Gastroesophageal sphincter (tissue), 3 donors: ENCODE measurements at regions not wholly inside any gene's neighbourhood (a gene's known extent, or its start where the extent isn't known, plus 50 kb on each side); places are given as distances from the start of the nearest gene placed in this dataset.

ENCODE experiments used
- CTCF ChIP-seq, 4 experiments: fragments of 200-600 bp in 2 of 4; fragments of 450-650 bp in 2 of 4; sonication (generic) in 1 of 4; IDR thresholded peaks; one replicate each; pipeline ENCODE4 v1.5.1; 2017 to 2019; ENCODE audit warnings: antibody characterized with exemption in 4 of 4, mild to moderate bottlenecking in 2 of 4, moderate library complexity in 2 of 4
- EP300 ChIP-seq: sonication (generic); formaldehyde crosslinking; IDR thresholded peaks from one replicate; pipeline ENCODE4 v1.6.1; 2017; ENCODE audit warnings: antibody characterized with exemption, mild to moderate bottlenecking
- POLR2A ChIP-seq, 2 donors: fragments of 450-650 bp; IDR thresholded peaks; one replicate each; pipeline ENCODE4 v1.6.1; 2017; ENCODE audit warnings: antibody characterized with exemption in 2 of 2, mild to moderate bottlenecking in 2 of 2, moderate library complexity in 1 of 2
- POLR2AphosphoS5 ChIP-seq: sonication (generic); formaldehyde crosslinking; IDR thresholded peaks from one replicate; pipeline ENCODE4 v1.6.1; 2017; ENCODE audit warnings: antibody characterized with exemption

GRCh38 chr2:220065581-220065980 lies 438.2 kb downstream of the SLC4A3 start:
- TF ChIP-seq POLR2A (IDR thresholded peaks at IDR 0.05) (no peak), CTCF (IDR thresholded peaks at IDR 0.05) (no peak), POLR2AphosphoS5 (no peak), EP300 (no peak)
